ENCODE measurements at regions not wholly inside any gene's neighbourhood (a gene's known extent, or its start where the extent isn't known, plus 50 kb on each side); places are given as distances from the start of the nearest gene placed in this dataset.
"Not testable (repeated sequence)": the region's sequence is repeated elsewhere in the genome, so short reads cannot be mapped to it uniquely, and the experiment has no call there.

- no peak overlapping the region for H3K4me3 ChIP-seq (ENCODE audit: low read depth, low read length)
- DNase-seq (ENCODE audit: low read depth), result peak; percentile 83
- no peak for TF ChIP-seq CTCF (IDR thresholded peaks at IDR 0.05; ENCODE audit: insufficient read depth, low read depth, low read length)
Observed at GRCh38 chr5:92944903-92945604, 636.0 kb downstream of the NR2F1-AS1 start.

GRCh38 chr5:92944337-92944736 lies 636.7 kb downstream of the NR2F1-AS1 start:
- TF ChIP-seq CTCF (IDR thresholded peaks at IDR 0.05; ENCODE audit: insufficient read depth, low read depth, low read length), result no peak

GRCh38 chr5:92942762-92943161 lies 638.3 kb downstream of the NR2F1-AS1 start:
- no peak overlapping the region for H3K4me3 ChIP-seq (ENCODE audit: low read depth, low read length)
- TF ChIP-seq CTCF (IDR thresholded peaks at IDR 0.05; ENCODE audit: insufficient read depth, low read depth, low read length), result no peak
- DNase-seq (ENCODE audit: low read depth), result no peak

More at GRCh38 chr5:92944337-92944736, 636.7 kb downstream of the NR2F1-AS1 start:
- DNase-seq (ENCODE audit: low read depth), result no peak
- H3K4me3 ChIP-seq (ENCODE audit: low read depth, low read length), result no peak overlapping the region

GRCh38 chr5:92941806-92942205 lies 639.2 kb downstream of the NR2F1-AS1 start:
- TF ChIP-seq CTCF (IDR thresholded peaks at IDR 0.05; ENCODE audit: insufficient read depth, low read depth, low read length), result no peak
- H3K4me3 ChIP-seq (ENCODE audit: low read depth, low read length), result no peak overlapping the region
- DNase-seq (ENCODE audit: low read depth), result no peak

- peak; percentile 14 for DNase-seq (ENCODE audit: low read depth)
- no peak for TF ChIP-seq CTCF (IDR thresholded peaks at IDR 0.05; ENCODE audit: insufficient read depth, low read depth, low read length)
Observed at GRCh38 chr5:92939428-92939827, 641.6 kb downstream of the NR2F1-AS1 start.

GRCh38 chr5:92937396-92937795 lies 643.6 kb downstream of the NR2F1-AS1 start:
- H3K4me3 ChIP-seq (ENCODE audit: low read depth, low read length); DNase-seq (ENCODE audit: low read depth): not testable (repeated sequence)

More at GRCh38 chr5:92939428-92939827, 641.6 kb downstream of the NR2F1-AS1 start:
- H3K4me3 ChIP-seq (ENCODE audit: low read depth, low read length), result no peak overlapping the region

GRCh38 chr5:92930057-92930456 lies 651.0 kb downstream of the NR2F1-AS1 start:
- no peak overlapping the region for H3K4me3 ChIP-seq (ENCODE audit: low read depth, low read length)
- no peak for DNase-seq (ENCODE audit: low read depth)
- no peak for TF ChIP-seq CTCF (IDR thresholded peaks at IDR 0.05; ENCODE audit: insufficient read depth, low read depth, low read length)
